Panc1 (cell line): ENCODE measurements at regions not wholly inside any gene's neighbourhood (a gene's known extent, or its start where the extent isn't known, plus 50 kb on each side); places are given as distances from the start of the nearest gene placed in this dataset.
"Not testable (repeated sequence)": the region's sequence is repeated elsewhere in the genome, so short reads cannot be mapped to it uniquely, and the experiment has no call there.

Source experiments
- POLR2AphosphoS5 ChIP-seq: IDR thresholded peaks from 2 replicates; pipeline ENCODE4 v1.6.1; 2012; ENCODE audit warnings: mild to moderate bottlenecking, low read depth, low read length, moderate library complexity
- TCF7L2 ChIP-seq: IDR thresholded peaks from 2 replicates; pipeline ENCODE4 v1.6.1; 2011; ENCODE audit warnings: mild to moderate bottlenecking, low read depth, low read length, inconsistent platforms
- TF ChIP-seq, protein P1 (sequence below): fragments of 450-650 bp; IDR thresholded peaks from 2 replicates; pipeline ENCODE4 v1.5.1; 2017; ENCODE audit warnings: mild to moderate bottlenecking

DNA sequence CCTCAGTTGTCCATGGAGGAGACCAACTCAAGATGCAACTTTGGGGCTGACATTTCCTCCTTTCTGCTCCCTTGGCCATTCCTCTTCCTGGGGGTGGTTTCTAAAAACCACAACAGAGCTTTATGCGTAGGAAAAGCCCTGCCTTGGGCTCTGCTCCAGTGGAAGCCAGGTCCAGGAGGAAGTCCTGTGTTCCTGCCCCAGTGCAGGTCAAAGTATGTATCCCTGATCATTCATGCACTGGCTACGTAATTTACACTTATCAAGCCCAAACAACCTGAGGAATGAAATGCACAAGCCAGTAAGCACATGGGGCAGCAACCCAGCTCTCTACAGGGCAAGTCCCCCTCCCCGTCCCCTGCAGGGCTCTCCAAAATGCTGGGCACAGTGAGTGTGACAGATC is 4498.1 kb upstream of the TPTE start:
- TF ChIP-seq, protein P1, sequence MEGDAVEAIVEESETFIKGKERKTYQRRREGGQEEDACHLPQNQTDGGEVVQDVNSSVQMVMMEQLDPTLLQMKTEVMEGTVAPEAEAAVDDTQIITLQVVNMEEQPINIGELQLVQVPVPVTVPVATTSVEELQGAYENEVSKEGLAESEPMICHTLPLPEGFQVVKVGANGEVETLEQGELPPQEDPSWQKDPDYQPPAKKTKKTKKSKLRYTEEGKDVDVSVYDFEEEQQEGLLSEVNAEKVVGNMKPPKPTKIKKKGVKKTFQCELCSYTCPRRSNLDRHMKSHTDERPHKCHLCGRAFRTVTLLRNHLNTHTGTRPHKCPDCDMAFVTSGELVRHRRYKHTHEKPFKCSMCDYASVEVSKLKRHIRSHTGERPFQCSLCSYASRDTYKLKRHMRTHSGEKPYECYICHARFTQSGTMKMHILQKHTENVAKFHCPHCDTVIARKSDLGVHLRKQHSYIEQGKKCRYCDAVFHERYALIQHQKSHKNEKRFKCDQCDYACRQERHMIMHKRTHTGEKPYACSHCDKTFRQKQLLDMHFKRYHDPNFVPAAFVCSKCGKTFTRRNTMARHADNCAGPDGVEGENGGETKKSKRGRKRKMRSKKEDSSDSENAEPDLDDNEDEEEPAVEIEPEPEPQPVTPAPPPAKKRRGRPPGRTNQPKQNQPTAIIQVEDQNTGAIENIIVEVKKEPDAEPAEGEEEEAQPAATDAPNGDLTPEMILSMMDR: not testable (repeated sequence)
- not testable (repeated sequence) for TF ChIP-seq POLR2AphosphoS5, TCF7L2
